Middle frontal gyrus (tissue), 1 donor: ENCODE measurements at regions not wholly inside any gene's neighbourhood (a gene's known extent, or its start where the extent isn't known, plus 50 kb on each side); places are given as distances from the start of the nearest gene placed in this dataset.

Experiments
- DNase-seq: peaks from one replicate; pipeline ENCODE4 v3.0.0-alpha.2; 2015; ENCODE audit warnings: low spot score; ENCODE audit errors: extremely low spot score

DNA sequence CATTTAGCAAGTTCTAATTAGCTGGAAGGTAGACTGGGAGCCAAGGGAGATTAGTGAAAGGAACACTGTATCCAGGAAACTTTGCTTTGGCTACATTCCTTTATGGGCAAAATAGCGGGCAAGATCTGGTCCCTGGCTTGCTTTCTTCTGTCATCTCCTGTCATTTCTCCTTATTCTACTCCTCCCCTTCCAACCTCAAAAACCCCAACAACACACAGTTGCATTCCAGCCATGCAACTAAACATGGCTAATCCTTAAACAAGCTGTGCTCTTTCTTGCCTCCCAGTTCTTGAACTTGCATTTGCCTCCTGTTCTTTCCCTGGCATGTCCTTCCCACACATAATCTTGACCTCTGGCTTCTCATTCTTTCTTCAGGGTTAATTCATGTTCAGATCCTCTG lies 59.5 kb upstream of the CDCA7L start:
- DNase-seq = no peak

DNA sequence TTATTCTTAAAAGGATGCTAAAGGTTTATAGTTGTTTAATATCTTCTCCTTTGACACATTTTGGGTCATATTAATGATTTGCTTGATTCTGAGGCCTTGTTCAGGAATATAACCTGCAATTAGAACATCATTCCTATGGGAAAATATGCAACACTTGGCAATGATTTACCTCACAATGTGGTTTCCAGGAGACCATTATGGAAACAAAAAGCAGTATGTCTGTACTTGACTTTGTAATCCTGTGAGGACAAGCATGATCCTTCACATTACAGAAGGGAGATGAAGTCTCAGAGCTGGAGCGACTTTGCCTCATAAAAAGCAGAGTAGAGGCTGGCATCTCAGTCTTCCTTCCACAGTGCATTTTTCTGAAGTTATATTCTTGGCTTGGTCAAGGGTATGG lies 57.0 kb upstream of the CDCA7L start:
- no peak for DNase-seq

DNA sequence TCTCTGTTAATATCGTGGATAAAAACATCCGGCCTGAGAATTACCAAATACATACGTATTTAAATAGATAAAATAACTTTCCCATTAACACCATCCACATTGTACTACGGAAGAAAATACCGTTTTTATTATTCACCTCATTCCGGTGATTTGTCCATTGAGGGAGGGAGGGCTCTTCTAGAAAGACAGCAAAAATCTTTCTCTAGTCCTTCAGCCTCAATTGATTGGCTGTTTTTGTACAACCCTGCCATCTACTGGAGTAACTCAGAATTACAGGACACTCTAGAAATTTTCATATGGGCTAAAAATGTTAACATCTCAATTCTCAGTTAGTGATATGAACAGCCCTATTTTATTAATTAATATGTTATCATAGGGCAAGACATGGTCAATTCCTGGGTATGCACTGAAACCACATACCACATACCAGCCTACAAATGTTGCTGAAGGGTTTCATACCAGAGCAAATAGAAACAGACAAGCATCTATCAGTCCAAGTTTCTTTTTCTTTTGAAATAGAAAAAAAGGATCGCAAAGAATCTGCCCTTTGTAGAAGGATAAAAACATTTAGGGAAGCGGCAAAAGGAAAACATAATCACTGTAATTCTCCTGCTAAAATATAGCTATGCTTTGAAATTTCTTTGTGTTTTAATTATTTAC lies 55.8 kb upstream of the CDCA7L start:
- peak; percentile 54 for DNase-seq

DNA sequence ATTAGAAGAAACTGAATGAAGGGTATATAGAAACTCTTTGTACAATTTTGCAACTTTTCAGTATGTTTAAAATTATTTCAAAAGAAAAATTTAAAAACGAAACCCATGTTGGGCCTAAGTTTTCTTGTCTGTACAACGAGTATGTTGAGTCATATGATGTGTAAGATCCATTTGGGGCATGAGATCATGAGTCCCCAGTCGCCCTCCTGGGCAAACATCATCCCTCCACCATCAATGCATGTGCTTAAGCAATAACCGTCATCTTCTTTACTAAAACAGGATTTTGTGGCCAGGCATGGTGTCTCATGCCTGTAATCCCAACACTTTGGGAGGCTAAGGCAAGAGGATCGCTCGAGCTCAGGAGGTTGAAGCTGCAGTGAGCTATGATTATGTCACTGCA lies 54.2 kb upstream of the CDCA7L start:
- DNase-seq = no peak

DNA sequence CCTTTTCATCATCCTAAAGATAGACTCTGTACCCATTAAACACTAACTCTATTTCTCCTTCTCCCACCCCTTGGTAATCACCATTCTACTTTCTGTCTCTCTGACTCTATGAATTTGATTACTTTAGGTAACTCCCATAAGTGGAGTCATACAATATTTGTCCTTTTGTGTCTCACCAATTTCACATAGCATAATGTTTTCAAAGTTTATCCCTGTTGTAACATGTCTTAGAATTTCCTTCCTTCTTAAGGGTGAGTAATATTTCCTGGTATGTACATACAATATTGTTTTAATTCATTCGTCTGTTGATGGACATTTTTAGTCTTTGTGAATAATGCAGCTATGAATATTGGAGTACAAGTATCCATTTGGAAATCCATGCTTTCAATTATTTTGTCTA lies 50.9 kb upstream of the CDCA7L start:
- DNase-seq = no peak
